Hepatocyte (in vitro differentiated cells): ENCODE measurements at regions not wholly inside any gene's neighbourhood (a gene's known extent, or its start where the extent isn't known, plus 50 kb on each side); places are given as distances from the start of the nearest gene placed in this dataset.

Experiments used
- DNase-seq: peaks from one replicate; pipeline ENCODE4 v3.0.0-alpha.2; 2016; ENCODE audit warnings: low spot score
- H2AFZ ChIP-seq: fragments of 200-600 bp; sonication (generic); 2 replicates; pipeline ENCODE4 v1.6.0; 2016; ENCODE audit warnings: antibody characterized with exemption, mild to moderate bottlenecking
- H3K27ac ChIP-seq: fragments of 200-600 bp; sonication (generic); 2 replicates; pipeline ENCODE4 v1.5.1; 2016; ENCODE audit warnings: mild to moderate bottlenecking
- H3K27me3 ChIP-seq: fragments of 200-600 bp; sonication (generic); 2 replicates; pipeline ENCODE4 v1.6.1; 2016
- H3K36me3 ChIP-seq: fragments of 200-600 bp; sonication (generic); replicated peaks from 2 replicates; pipeline ENCODE4 v1.5.1; 2016; ENCODE audit warnings: low read depth; ENCODE audit not compliant: insufficient read depth
- H3K4me1 ChIP-seq: fragments of 200-600 bp; sonication (generic); 2 replicates; pipeline ENCODE4 v1.5.1; 2016; ENCODE audit warnings: mild to moderate bottlenecking, moderate library complexity; ENCODE audit not compliant: insufficient read depth
- H3K4me2 ChIP-seq: fragments of 200-600 bp; sonication (generic); 2 replicates; pipeline ENCODE4 v1.6.0; 2016
- H3K4me3 ChIP-seq: fragments of 200-600 bp; sonication (generic); 2 replicates; pipeline ENCODE4 v1.5.1; 2016; ENCODE audit warnings: mild to moderate bottlenecking
- H3K79me2 ChIP-seq: fragments of 200-600 bp; sonication (generic); 2 replicates; pipeline ENCODE4 v1.6.0; 2017; ENCODE audit warnings: mild to moderate bottlenecking
- H3K9me2 ChIP-seq: fragments of 200-600 bp; sonication (generic); replicated peaks from 2 replicates; pipeline ENCODE4 v1.6.0; 2017; ENCODE audit warnings: mild to moderate bottlenecking; ENCODE audit not compliant: insufficient read depth
- H3K9me3 ChIP-seq: fragments of 200-600 bp; sonication (generic); 2 replicates; pipeline ENCODE4 v1.5.1; 2016; ENCODE audit warnings: low read depth, mild to moderate bottlenecking
- H4K20me1 ChIP-seq: fragments of 200-600 bp; sonication (generic); 2 replicates; pipeline ENCODE4 v1.6.0; 2016; ENCODE audit warnings: mild to moderate bottlenecking; ENCODE audit not compliant: insufficient read depth, poor library complexity, severe bottlenecking
- CTCF ChIP-seq: fragments of 200-600 bp; sonication (generic); IDR thresholded peaks from 2 replicates; pipeline ENCODE4 v1.5.1; 2016; ENCODE audit warnings: antibody characterized with exemption, mild to moderate bottlenecking; ENCODE audit not compliant: poor library complexity
- EZH2 ChIP-seq: fragments of 200-600 bp; sonication (generic); IDR thresholded peaks from 2 replicates; pipeline ENCODE4 v1.6.1; 2016; ENCODE audit warnings: antibody characterized with exemption, mild to moderate bottlenecking, borderline replicate concordance
- EZH2phosphoT487 ChIP-seq: fragments of 200-600 bp; sonication (generic); IDR thresholded peaks from one replicate; pipeline ENCODE4 v1.6.1; 2018; ENCODE audit warnings: antibody characterized with exemption, mild to moderate bottlenecking, low read depth, moderate library complexity; ENCODE audit not compliant: unreplicated experiment, severe bottlenecking
- WGBS: methylation state at CpG from one replicate; pipeline ENCODE4 v1.1.6; 2016; ENCODE audit warnings: low lambda C conversion rate; ENCODE audit errors: missing lambda C conversion rate; 5-methylcytosine and 5-hydroxymethylcytosine counted together

GRCh38 chr3:146305808-146306423 is 55.0 kb upstream of the PLSCR4 start:
- no peaks in the 10 kb centered on the region for H3K9me2 ChIP-seq
- no peaks in the 10 kb centered on the region for H3K79me2 ChIP-seq
- H3K4me2 ChIP-seq = no peak overlapping the region
- no peaks in the 10 kb centered on the region for H3K9me3 ChIP-seq
- 80% methylated on average over 1 of the region's 1 CpG for whole genome bisulfite sequencing
- H4K20me1 ChIP-seq = no peaks in the 10 kb centered on the region
- no peak overlapping the region for H3K27ac ChIP-seq
- no peaks in the 10 kb centered on the region for H3K27me3 ChIP-seq
- no peaks in the 10 kb centered on the region for H3K4me1 ChIP-seq
- H3K36me3 ChIP-seq = no peaks in the 10 kb centered on the region
- TF ChIP-seq CTCF = no peak
- no peak for TF ChIP-seq EZH2phosphoT487
- TF ChIP-seq EZH2 = no peak
- DNase-seq = no peak
- no peak overlapping the region for H3K4me3 ChIP-seq
- no peak overlapping the region for H2AFZ ChIP-seq

GRCh38 chr3:146300768-146301167 is 49.9 kb upstream of the PLSCR4 start:
- Histone ChIP-seq H3K27ac (no peak overlapping the region), H3K4me1 (no peaks in the 10 kb centered on the region), H3K79me2 (no peaks in the 10 kb centered on the region), H4K20me1 (no peaks in the 10 kb centered on the region), H3K27me3 (no peaks in the 10 kb centered on the region), H3K9me3 (no peaks in the 10 kb centered on the region), H3K4me3 (no peak overlapping the region), H3K9me2 (no peaks in the 10 kb centered on the region), H3K36me3 (no peaks in the 10 kb centered on the region), H3K4me2 (no peak overlapping the region), H2AFZ (no peak overlapping the region)
- 94% methylated on average over 1 of the region's 1 CpG for WGBS
- no peak for TF ChIP-seq CTCF
- TF ChIP-seq EZH2 = no peak
- no peak for TF ChIP-seq EZH2phosphoT487
- DNase-seq = no peak
